Central memory CD4-positive, alpha-beta T cell (primary cell): ENCODE measurements at regions not wholly inside any gene's neighbourhood (a gene's known extent, or its start where the extent isn't known, plus 50 kb on each side); places are given as distances from the start of the nearest gene placed in this dataset.

Experiments
- DNase-seq: peaks from one replicate; pipeline ENCODE4 v3.0.0; 2022

GRCh38 chr1:222284466-222284865 lies 263.4 kb downstream of the HHIPL2 start:
- DNase-seq = no peak

- DNase-seq = no peak
Observed at GRCh38 chr1:222283147-222283768, 264.6 kb downstream of the HHIPL2 start.

GRCh38 chr1:222279591-222279990 lies 268.3 kb downstream of the HHIPL2 start:
- no peak for DNase-seq

GRCh38 chr1:222278501-222278900 lies 269.4 kb downstream of the HHIPL2 start:
- DNase-seq = no peak

- DNase-seq = no peak
Observed at GRCh38 chr1:222275729-222276465, 272.0 kb downstream of the HHIPL2 start.

- DNase-seq = no peak
Observed at GRCh38 chr1:222275001-222275728, 272.7 kb downstream of the HHIPL2 start.

- no peak for DNase-seq
Observed at GRCh38 chr1:222266223-222267196, 281.4 kb downstream of the HHIPL2 start.

GRCh38 chr1:222263791-222264190 lies 284.1 kb downstream of the HHIPL2 start:
- DNase-seq = peak; percentile 1

- no peak for DNase-seq
Observed at GRCh38 chr1:222257027-222257426, 290.9 kb downstream of the HHIPL2 start.

- no peak for DNase-seq
Observed at GRCh38 chr1:222256058-222256457, 291.8 kb downstream of the HHIPL2 start.

GRCh38 chr1:222252788-222253187 lies 295.1 kb downstream of the HHIPL2 start:
- no peak for DNase-seq

- no peak for DNase-seq
Observed at GRCh38 chr1:222251847-222252246, 296.1 kb downstream of the HHIPL2 start.

- DNase-seq = no peak
Observed at GRCh38 chr1:222250376-222250775, 297.5 kb downstream of the HHIPL2 start.

- no peak for DNase-seq
Observed at GRCh38 chr1:222247811-222248310, 300.0 kb downstream of the HHIPL2 start.

- no peak for DNase-seq
Observed at GRCh38 chr1:222247081-222247480, 300.8 kb downstream of the HHIPL2 start.

GRCh38 chr1:222243902-222244301 lies 304.0 kb downstream of the HHIPL2 start:
- no peak for DNase-seq

- DNase-seq = no peak
Observed at GRCh38 chr1:222242492-222242891, 305.4 kb downstream of the HHIPL2 start.

GRCh38 chr1:222241410-222241809 lies 306.5 kb downstream of the HHIPL2 start:
- no peak for DNase-seq

GRCh38 chr1:222240536-222241181 lies 307.2 kb downstream of the HHIPL2 start:
- no peak for DNase-seq

- DNase-seq = no peak
Observed at GRCh38 chr1:222239130-222239529, 308.8 kb downstream of the HHIPL2 start.

GRCh38 chr1:222234351-222234750 lies 313.6 kb downstream of the HHIPL2 start:
- DNase-seq = no peak
